Breast epithelium (tissue), 3 donors: ENCODE measurements at regions not wholly inside any gene's neighbourhood (a gene's known extent, or its start where the extent isn't known, plus 50 kb on each side); places are given as distances from the start of the nearest gene placed in this dataset.

Experiments used
- POLR2A ChIP-seq: fragments of 450-650 bp; IDR thresholded peaks from one replicate; pipeline ENCODE4 v1.6.1; 2016; ENCODE audit warnings: antibody characterized with exemption, mild to moderate bottlenecking, moderate library complexity
- POLR2AphosphoS5 ChIP-seq, 3 donors: sonication (generic); formaldehyde crosslinking; IDR thresholded peaks; one replicate each; pipeline ENCODE4 v1.6.1; 2017; ENCODE audit warnings: antibody characterized with exemption in 3 of 3
- TF ChIP-seq, protein P1 (sequence below), 3 donors: fragments of 450-650 bp; IDR thresholded peaks; one replicate each; pipeline ENCODE4 v1.5.1; 2016 to 2017; ENCODE audit warnings: antibody characterized with exemption in 3 of 3, mild to moderate bottlenecking in 3 of 3, moderate library complexity in 3 of 3

DNA sequence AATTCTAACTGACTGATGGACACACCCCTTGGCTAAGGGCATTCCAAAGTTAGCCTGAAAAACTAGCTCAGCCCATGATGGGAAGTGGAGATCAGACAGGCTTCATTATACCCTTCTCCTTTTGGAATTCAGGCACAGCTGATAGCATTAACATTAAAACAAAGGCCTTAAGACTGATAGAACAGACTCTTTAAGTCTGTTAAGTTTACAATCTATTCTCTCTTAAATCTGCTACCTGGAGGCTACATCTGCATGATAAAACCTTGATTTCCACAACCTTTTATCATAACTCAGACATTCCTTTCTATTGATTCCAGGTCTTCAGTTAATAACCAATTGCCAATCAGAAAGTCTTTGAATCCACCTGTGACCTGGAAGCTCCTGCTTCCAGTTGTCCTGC lies 281.4 kb downstream of the TUSC1 start:
- TF ChIP-seq POLR2AphosphoS5 (IDR thresholded peaks at IDR 0.05) (no peak), POLR2A (no peak)
- TF ChIP-seq, protein P1, sequence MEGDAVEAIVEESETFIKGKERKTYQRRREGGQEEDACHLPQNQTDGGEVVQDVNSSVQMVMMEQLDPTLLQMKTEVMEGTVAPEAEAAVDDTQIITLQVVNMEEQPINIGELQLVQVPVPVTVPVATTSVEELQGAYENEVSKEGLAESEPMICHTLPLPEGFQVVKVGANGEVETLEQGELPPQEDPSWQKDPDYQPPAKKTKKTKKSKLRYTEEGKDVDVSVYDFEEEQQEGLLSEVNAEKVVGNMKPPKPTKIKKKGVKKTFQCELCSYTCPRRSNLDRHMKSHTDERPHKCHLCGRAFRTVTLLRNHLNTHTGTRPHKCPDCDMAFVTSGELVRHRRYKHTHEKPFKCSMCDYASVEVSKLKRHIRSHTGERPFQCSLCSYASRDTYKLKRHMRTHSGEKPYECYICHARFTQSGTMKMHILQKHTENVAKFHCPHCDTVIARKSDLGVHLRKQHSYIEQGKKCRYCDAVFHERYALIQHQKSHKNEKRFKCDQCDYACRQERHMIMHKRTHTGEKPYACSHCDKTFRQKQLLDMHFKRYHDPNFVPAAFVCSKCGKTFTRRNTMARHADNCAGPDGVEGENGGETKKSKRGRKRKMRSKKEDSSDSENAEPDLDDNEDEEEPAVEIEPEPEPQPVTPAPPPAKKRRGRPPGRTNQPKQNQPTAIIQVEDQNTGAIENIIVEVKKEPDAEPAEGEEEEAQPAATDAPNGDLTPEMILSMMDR (IDR thresholded peaks at IDR 0.05), result no peak
